GM18873 (cell line): ENCODE measurements at regions not wholly inside any gene's neighbourhood (a gene's known extent, or its start where the extent isn't known, plus 50 kb on each side); places are given as distances from the start of the nearest gene placed in this dataset.

Source experiments
- ATAC-seq: cut with Tn5 transposase; IDR thresholded peaks from one replicate; pipeline ENCODE4 v1.9.1; 2021; ENCODE audit warnings: mild to moderate bottlenecking, moderate library complexity, moderate number of reproducible peaks; ENCODE audit not compliant: unreplicated experiment, low FRiP score

DNA sequence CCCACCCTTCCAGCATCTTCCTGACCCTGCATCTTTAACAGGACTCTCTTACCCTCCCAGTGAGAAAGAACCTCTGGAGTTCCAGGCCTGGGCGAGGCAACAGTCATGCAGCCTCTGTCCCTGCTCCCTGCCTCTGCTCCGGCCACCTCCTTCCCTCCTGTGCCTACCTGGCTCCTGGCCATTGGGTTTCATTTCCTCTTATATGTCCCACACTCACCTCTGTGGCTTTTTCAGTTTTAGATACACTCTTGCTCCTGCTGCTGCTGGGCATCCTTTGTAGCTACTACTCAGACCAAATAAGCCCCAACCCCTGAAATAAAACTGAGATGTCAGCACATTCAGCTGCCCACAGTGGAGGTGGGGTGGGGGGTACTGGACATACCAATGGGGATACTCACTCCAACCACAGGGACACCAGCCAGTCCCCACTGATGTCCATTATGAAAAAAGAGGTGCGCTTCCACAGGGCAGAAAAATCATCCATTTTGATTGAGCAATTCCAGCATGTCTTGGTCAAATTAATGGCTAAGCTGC is 99.1 kb upstream of the NRXN3 start:
- no peak for ATAC-seq

DNA sequence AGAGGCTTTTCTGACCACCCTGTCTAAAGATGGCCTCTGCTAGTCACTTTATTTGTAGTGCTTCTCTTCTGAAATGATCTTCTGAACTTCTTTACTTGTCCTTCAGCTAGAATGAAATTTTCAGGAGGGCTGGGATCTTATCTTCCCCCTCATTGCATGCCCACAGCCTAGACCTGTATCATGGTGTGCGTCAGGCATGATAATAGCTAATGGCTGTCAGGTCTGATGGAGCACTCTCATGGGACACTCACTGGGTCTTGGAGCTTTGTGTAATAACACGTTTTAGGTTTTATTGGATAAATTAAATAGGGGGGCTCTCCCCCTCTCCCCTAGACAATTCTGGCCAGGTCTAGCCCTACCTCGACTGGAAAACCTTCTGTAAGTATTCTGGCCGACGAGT is 97.1 kb upstream of the NRXN3 start:
- ATAC-seq: no peak

DNA sequence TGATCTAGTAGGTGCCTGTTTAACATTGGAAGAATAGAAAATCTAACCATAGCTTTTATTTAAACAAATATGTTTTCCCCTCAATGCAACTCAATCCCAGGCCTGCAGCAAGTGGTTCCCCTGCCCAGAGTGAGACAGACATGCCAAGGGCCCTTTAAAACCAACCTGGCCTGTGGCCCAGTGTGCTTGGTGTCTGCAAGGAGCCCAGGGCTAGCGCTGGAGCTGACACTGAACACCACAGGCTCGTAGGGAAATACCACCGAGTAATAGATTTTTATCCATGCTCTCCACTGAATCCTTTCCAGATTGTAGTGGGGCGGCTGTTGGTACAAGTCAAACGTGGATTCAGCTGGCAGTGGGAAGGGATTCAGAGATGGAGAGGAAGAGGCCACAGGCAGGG is 95.6 kb upstream of the NRXN3 start:
- ATAC-seq: no peak

DNA sequence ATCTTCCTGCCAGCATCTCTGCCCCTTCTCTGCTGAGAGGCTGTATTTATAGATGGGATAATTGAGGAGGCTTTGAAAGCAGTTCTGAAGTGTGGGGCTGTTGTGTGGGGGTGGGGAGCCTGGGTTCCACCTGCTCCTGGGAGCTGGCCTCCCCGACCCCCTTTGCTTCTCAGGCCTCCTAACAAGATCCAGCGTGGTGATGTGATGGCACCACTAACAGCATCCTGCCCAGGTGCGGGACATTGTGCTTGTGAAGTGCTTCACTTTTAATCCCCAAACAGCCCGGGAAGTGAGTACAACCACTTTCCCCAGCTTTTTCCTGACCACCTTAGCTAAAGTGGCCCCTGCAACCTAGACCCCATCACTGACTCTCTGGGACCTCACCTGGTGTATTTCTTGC is 95.1 kb upstream of the NRXN3 start:
- no peak for ATAC-seq

DNA sequence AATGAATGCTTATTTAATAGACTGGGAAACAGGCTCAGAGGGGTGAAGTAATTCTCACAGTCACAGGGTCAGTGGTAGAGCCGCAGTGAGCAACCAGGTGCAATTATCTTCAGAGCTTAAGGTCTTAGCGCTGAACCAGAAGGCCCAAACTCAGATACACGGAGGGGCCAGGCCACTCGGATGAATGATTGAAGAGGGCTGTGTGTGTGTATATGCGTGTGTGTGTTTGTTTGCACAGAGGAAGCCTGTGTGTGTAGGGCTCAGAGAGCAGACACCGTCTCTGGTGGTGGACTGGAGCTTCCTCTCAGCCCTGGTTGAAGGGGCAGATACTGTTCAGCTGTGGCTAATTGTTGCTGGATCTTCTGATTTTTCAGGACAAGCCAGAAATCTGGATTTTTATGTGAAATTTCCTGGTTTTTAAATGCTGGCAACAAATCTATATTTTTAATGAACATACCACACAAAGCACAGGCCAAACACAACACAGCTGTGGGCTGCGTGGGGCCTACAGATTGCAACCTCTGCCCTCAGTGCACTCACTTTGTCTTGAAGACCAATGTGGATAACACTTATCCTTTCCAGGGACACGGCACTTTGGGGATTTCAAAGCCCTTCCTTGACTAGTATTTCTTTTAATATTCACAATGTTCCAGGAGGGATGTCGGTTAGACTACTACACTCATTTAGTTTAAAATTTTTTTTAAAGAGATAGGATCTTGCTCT is 94.5 kb upstream of the NRXN3 start:
- no peak for ATAC-seq

DNA sequence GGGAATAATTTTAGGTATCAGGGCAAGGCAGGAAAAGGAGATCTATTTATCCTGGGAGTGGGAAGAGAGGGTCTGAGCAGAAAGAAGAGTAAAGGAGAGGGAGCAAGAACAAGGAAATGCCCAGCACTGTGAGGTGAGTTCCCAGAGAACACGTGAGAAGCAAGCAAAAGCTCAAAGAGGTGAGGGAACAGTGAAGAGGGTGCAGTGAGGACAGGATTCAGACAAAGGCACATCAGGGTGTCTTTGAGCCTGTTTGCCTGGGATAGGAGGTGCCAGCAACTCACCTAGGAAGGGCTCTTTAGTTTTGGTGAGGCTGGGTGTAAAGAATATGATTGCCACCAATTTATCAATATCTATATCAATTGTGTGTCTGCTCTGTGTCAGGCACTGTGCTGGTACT is 88.9 kb upstream of the NRXN3 start:
- no peak for ATAC-seq

DNA sequence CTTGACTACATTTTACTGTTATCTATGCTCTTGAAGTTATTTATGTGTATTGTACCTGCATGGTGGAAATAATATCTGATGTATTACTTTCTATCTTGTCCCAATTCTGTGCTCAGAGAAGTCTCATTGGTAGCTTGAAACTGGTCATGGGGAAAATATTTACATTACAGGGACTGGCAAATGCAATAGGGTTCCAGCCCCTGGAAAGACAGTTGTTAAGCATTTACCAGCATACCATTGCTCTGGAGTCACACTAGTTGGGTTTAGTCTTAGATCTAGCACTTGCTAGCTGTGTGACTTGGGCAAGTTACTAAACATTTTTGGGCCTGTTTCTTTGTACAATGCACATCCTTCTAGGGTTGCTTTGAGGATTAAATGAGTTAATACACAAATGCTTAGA is 86.3 kb upstream of the NRXN3 start:
- no peak for ATAC-seq

DNA sequence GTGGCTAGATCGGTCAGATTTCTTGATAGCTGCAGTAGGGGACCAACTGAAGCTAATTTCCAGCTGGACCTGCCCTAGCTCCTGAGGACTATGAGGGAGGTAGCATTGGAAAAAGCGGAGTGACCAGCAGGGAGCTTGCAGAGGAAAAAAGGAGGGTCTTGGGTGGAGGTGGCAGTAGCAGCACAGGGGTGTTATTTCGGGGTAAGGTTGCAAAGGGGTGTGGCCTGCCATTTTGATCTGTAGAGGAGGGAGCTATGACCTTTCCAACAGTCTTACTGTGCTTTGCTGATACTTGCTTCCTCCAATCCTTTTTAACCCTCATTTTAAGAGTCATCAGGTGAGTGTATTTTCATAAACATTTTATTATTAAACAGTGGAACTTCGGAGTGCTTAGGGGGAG is 83.8 kb upstream of the NRXN3 start:
- ATAC-seq: no peak

DNA sequence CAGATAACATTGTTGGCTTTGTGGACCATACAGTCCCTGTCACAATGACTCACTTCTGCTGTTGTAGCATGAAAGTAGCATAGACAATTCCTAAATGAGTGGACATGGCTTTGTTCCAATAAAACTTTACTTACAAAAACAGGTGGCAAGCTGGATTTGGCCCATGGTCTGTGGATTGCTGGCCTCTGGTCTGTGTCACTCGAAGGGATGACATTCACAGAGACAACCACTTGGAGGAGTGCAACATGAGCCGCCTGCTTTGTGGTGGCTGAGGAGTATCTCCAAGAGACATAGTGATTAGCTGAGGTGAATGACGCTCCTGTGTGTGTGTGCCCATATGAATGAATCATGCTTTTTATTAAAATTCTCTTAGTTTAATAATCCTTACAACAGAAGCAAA is 81.3 kb upstream of the NRXN3 start:
- ATAC-seq: no peak

DNA sequence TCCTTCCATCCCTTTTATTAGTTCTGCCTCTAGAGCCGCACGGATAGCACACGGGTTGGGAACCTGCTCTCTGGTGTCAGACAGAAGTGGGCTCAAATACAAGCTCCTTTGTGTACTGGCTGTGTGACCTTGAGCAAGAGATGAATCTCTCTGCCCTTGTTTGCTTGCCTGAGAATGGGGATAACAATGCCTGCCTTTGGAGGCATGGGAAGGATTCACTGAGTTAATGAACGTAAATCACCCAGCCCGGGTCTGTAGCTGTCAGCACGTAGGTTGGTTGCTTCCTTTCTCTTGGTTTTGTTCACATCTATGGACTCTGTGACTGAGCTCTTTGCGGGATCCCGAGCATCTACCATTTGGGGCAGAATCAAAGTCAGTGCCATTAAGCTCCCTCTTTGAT is 79.3 kb upstream of the NRXN3 start:
- no peak for ATAC-seq

DNA sequence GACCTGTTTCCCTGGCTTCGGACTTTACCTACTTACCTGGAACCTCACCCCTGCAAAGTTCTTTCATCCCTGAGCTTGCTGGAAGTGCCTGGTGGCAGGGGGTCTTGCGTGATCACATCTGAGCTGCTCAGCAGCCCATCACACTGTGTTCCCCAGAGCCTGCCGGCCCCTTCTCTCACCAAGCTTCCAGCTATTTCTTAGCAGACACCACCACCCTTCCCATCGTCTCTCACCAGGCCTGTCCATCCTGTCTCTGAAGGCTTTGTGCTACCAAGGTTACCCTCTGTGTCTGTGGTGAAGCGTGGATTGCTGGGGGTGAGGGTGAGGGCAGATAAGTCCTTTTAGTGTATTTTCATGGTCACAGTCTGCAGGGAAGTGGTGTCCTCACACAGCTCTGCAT is 78.8 kb upstream of the NRXN3 start:
- no peak for ATAC-seq

DNA sequence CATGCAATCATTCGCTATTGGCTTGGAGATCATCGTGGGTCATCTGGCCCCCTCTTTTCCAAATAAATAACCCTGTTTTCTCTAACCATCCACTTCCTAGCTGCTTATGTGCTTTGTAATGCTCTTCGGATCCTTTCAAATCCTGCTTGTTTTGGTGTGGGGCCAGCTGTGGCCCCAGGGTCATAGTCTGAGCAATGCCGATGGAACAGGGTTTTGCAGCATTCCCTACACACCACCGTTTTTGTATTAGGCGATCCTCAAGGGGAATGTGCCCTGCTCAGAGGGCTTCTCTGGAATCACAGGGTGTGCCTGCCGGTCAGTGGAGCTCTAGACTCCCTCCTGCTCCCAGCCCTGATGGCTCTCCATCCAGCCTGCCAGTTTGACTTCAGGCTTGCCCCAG is 78.1 kb upstream of the NRXN3 start:
- ATAC-seq: no peak

DNA sequence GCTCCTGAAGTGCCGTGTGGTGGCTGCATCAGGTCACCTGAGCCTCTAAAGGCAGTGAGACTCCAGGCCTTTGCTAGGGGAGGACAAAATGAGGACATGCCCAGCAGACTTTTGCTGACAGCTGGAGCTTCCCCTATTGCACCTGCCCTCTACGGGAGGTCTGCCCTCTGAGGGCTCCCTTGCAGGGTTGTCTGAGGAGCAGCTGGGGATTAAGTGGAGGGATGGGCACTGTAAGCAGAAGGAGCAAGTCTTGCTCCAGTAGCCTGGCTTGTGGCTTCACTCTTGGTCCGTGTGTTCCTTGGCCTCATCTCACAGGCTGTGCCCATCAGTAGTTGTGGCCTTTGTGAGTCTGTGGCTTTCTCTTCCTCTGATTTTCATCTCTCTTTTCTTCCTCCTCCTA is 66.9 kb upstream of the NRXN3 start:
- no peak for ATAC-seq

DNA sequence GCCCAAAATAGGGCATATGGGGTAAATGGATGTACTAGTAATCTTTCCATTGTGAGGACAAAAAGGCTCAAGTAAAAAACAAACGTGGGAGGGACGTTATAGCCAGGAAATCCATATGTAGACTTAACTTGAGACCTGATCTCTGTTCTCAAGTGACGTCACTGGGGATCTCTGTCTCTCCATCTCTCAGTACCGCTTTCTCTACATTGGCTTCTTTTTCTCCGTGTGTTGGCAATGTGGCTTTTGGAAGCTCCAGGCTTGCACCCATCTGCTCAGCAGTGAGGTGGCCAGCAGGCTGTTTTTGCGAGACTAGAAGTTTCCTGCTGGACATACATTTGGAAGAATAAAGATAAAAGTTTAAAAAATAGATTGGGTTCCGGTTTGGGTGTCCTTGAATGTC is 66.0 kb upstream of the NRXN3 start:
- no peak for ATAC-seq

DNA sequence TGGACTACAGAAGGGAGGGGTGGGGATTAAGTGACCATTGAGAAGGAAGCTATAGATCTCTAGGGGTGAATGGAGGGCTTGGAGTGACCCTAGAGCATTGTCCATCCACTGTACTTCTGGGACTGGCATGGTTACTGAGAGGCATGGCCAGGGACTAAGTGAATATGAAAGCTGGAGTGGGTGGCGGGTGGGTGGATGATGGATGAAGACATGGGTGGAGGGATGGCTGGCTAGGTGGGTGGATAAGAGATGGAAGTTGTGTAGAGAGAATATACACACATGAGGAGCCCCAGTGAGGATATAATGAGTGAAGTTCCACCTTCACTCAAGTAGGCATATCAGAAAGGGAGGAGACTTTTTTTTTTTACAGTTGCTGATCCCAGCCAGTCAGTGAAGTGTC is 65.5 kb upstream of the NRXN3 start:
- no peak for ATAC-seq

DNA sequence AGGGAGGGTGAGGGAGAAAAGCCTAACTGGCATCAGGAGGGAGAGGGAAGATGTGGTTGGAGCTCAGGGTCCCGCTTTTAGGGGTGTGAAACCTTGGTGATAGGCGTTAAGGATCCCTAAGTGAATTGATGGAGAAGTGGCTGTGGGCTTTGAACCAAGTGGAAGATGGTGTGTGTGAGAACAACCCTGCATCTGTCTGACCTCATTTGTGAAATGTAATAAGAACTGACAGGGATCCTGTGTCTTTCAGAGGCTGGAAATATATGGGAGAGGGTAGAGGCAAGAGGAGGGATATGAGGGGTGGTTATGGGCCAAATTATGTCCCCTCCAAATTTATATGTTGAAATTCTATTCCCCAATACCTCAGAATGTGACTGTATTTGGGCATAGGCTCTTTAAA is 63.8 kb upstream of the NRXN3 start:
- no peak for ATAC-seq

DNA sequence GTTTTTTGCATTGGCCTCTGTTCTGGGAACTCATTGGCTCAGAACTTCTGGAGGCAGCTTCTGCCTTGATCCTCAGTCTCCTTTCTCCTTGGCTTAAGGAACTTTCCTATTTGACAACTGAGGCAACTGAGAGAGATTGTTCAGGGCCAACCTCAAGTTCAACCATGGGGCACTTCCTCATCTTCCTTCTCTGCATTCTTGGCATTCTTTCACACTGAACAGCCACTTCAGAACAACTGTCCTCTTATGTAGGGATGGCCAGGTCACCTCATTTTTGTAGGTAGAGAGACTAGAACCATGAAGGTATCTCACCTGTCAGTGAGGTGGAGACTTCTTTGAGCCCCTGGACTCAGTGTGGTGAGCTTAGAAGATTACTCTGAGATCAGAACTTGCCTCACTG is 63.0 kb upstream of the NRXN3 start:
- ATAC-seq: no peak

DNA sequence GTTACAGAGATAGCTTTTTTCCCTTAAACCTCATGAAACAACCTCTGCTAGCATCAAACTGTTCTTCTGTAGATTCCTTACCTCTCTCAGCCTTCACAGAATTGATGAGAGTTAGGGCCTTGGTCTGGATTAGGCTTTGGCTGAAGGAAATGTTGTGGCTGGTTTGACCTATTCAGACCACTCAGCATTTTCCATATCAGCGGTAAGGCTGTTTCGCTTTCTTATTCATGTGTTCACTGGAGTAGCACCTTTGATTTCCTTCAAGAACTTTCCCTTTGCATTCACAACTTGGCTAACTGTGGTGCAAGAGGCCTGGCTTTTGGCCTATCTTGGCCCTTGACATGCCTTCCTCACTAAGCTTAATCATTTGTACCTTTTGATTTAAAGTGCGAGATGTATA is 50.7 kb upstream of the NRXN3 start:
- ATAC-seq: no peak
